ENCODE measurements at regions not wholly inside any gene's neighbourhood (a gene's known extent, or its start where the extent isn't known, plus 50 kb on each side); places are given as distances from the start of the nearest gene placed in this dataset.

DNA sequence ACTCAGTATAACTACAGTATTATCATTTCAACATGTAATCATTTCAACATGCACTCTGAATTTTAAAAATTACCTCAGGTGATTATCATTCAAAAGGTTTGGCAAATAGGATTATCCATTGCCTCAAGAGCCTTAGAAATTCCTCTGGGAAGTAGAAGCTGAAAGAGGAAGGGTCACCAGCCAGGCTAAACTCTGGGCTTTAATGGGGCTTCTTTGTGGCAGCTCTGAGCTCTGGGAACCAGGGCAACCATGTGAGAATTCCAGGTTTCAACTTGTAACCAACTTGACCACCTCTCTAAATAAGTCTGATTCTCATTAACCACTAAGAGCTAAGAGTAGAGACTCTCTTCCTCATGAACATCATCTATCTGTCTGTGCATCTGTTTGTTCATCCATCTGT lies 117.2 kb upstream of the MED14 start (continued):
- TF ChIP-seq ZNF532 (CRISPR knock-in tag; IDR thresholded peaks at IDR 0.05; ENCODE audit: borderline replicate concordance) (no peak), ESRRA (CRISPR knock-in tag; IDR thresholded peaks at IDR 0.05; ENCODE audit: borderline replicate concordance) (no peak)
- TF ChIP-seq, protein P1, sequence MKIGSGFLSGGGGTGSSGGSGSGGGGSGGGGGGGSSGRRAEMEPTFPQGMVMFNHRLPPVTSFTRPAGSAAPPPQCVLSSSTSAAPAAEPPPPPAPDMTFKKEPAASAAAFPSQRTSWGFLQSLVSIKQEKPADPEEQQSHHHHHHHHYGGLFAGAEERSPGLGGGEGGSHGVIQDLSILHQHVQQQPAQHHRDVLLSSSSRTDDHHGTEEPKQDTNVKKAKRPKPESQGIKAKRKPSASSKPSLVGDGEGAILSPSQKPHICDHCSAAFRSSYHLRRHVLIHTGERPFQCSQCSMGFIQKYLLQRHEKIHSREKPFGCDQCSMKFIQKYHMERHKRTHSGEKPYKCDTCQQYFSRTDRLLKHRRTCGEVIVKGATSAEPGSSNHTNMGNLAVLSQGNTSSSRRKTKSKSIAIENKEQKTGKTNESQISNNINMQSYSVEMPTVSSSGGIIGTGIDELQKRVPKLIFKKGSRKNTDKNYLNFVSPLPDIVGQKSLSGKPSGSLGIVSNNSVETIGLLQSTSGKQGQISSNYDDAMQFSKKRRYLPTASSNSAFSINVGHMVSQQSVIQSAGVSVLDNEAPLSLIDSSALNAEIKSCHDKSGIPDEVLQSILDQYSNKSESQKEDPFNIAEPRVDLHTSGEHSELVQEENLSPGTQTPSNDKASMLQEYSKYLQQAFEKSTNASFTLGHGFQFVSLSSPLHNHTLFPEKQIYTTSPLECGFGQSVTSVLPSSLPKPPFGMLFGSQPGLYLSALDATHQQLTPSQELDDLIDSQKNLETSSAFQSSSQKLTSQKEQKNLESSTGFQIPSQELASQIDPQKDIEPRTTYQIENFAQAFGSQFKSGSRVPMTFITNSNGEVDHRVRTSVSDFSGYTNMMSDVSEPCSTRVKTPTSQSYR (CRISPR knock-in tag; IDR thresholded peaks at IDR 0.05) = no peak
- TF ChIP-seq, protein P2, sequence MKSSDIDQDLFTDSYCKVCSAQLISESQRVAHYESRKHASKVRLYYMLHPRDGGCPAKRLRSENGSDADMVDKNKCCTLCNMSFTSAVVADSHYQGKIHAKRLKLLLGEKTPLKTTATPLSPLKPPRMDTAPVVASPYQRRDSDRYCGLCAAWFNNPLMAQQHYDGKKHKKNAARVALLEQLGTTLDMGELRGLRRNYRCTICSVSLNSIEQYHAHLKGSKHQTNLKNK (CRISPR knock-in tag; IDR thresholded peaks at IDR 0.05) = no peak

DNA sequence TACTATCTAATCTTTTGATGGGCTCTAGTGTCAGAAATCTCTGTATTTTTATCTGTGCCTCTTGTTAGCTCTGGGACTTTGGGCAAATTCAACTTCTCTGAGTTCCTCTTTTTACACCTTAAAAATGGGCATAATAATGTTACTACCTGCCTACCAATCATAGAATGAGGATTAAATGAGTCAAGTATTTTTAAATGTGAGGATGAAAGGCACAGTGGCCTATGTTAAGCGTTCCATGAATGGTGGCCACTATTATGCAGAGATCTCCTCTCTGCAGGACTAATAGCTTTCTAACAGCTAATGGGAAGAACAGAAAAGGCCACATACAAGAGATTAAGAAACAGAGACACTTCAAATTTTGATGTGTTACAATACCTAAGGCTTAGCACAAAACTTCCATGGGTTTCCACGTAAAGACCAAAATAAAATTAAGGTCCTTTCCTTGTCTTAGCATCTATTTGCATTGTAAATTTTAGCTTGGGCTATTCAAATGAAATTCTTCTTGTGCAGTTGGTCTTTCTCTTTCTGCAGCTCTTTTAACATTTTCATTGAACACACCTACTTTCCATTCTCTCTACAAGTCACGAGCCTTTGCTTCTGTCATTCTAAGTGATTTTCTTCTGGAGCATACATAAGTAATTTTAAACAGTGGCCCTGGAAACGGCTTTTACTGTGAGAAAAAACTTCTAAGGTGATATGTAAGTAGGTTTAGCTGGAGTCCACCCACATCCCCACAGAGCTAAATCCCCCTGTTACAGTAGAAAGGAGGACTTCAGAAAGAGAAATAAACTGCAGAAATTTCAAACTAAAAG lies 117.9 kb upstream of the MED14 start:
- Mint-ChIP-seq H3K36me3 (no peaks in the 10 kb centered on the region), H3K4me3 (peak overlapping the region; percentile 8; the same call in 1 of the 2 replicates), H3K27ac (peak overlapping the region; percentile 99), H3K4me1 (peaks cover 56% of the 10 kb centered on the region), H3K27me3 (ENCODE audit: low read depth) (peaks cover 2% of the 10 kb centered on the region; the same call in 1 of the 2 replicates), H3K9me3 (no peaks in the 10 kb centered on the region)
- POLR2A ChIA-PET = no interaction called here
- DNase-seq (ENCODE audit: low spot score) (no peak), ATAC-seq (peak; percentile 53)
- CTCF ChIA-PET = interaction anchor here (0.6 to 1.2 kb wide), 2 partner anchors 59 to 81 kb away, joined by 3 to 7 read pairs; no protein-coding TSS in a partner anchor
- no peak for TF ChIP-seq ESRRA (CRISPR knock-in tag; IDR thresholded peaks at IDR 0.05; ENCODE audit: borderline replicate concordance)
- TF ChIP-seq, protein P2 (CRISPR knock-in tag; IDR thresholded peaks at IDR 0.05) = peak; percentile 57; the same call in 1 of the 2 replicates
- TF ChIP-seq ZNF317 (CRISPR knock-in tag; IDR thresholded peaks at IDR 0.05; ENCODE audit: borderline replicate concordance, low read depth) = no peak
- TF ChIP-seq ZNF423 (CRISPR knock-in tag; IDR thresholded peaks at IDR 0.05) = no peak

GRCh38 chrX:40853816-40854123 lies 118.4 kb upstream of the MED14 start:
- peak overlapping the region; percentile 99 for H3K27ac Mint-ChIP-seq
- ChIA-PET CTCF (interaction anchor here (1.2 kb wide), 1 partner anchor 60 kb away, joined by 7 read pairs; no protein-coding TSS in a partner anchor), POLR2A (no interaction called here)
- H3K4me3 Mint-ChIP-seq = no peak overlapping the region
- peak; percentile 28 for ATAC-seq
- no peak for DNase-seq (ENCODE audit: low spot score)
- H3K4me1 Mint-ChIP-seq = peaks cover 58% of the 10 kb centered on the region
- no peaks in the 10 kb centered on the region for H3K36me3 Mint-ChIP-seq
- peaks cover 2% of the 10 kb centered on the region; the same call in 1 of the 2 replicates for H3K27me3 Mint-ChIP-seq (ENCODE audit: low read depth)
- no peaks in the 10 kb centered on the region for H3K9me3 Mint-ChIP-seq
- TF ChIP-seq, protein P3, sequence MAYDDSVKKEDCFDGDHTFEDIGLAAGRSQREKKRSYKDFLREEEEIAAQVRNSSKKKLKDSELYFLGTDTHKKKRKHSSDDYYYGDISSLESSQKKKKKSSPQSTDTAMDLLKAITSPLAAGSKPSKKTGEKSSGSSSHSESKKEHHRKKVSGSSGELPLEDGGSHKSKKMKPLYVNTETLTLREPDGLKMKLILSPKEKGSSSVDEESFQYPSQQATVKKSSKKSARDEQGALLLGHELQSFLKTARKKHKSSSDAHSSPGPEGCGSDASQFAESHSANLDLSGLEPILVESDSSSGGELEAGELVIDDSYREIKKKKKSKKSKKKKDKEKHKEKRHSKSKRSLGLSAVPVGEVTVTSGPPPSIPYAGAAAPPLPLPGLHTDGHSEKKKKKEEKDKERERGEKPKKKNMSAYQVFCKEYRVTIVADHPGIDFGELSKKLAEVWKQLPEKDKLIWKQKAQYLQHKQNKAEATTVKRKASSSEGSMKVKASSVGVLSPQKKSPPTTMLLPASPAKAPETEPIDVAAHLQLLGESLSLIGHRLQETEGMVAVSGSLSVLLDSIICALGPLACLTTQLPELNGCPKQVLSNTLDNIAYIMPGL (CRISPR knock-in tag; IDR thresholded peaks at IDR 0.05) = no peak
- TF ChIP-seq SOX15 (CRISPR knock-in tag; IDR thresholded peaks at IDR 0.05) (no peak), PRDM15 (CRISPR knock-in tag; IDR thresholded peaks at IDR 0.05) (no peak), ESRRA (CRISPR knock-in tag; IDR thresholded peaks at IDR 0.05; ENCODE audit: borderline replicate concordance) (no peak), ATF2 (CRISPR knock-in tag; IDR thresholded peaks at IDR 0.05; ENCODE audit: borderline replicate concordance, low read depth) (no peak)
- TF ChIP-seq, protein P4, sequence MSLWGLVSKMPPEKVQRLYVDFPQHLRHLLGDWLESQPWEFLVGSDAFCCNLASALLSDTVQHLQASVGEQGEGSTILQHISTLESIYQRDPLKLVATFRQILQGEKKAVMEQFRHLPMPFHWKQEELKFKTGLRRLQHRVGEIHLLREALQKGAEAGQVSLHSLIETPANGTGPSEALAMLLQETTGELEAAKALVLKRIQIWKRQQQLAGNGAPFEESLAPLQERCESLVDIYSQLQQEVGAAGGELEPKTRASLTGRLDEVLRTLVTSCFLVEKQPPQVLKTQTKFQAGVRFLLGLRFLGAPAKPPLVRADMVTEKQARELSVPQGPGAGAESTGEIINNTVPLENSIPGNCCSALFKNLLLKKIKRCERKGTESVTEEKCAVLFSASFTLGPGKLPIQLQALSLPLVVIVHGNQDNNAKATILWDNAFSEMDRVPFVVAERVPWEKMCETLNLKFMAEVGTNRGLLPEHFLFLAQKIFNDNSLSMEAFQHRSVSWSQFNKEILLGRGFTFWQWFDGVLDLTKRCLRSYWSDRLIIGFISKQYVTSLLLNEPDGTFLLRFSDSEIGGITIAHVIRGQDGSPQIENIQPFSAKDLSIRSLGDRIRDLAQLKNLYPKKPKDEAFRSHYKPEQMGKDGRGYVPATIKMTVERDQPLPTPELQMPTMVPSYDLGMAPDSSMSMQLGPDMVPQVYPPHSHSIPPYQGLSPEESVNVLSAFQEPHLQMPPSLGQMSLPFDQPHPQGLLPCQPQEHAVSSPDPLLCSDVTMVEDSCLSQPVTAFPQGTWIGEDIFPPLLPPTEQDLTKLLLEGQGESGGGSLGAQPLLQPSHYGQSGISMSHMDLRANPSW (CRISPR knock-in tag; conservative IDR thresholded peaks at IDR 0.05; ENCODE audit: low read depth) = no peak
